NCI-H524 (cell line): ENCODE measurements at regions not wholly inside any gene's neighbourhood (a gene's known extent, or its start where the extent isn't known, plus 50 kb on each side); places are given as distances from the start of the nearest gene placed in this dataset.
A peak's percentile ranks its signal among the peaks of the same experiment; 100 is the strongest.
"Not testable (repeated sequence)": the region's sequence is repeated elsewhere in the genome, so short reads cannot be mapped to it uniquely, and the experiment has no call there.

ENCODE experiments used
- DNase-seq, 2 experiments: peaks; one replicate each; lab custom pipeline; 2025; lab: John Stamatoyannopoulos, UW

GRCh38 chr5:6076341-6077239 is 301.8 kb downstream of the MED10 start:
- DNase-seq, result no peak

- DNase-seq, result not testable (repeated sequence)
Measured at GRCh38 chr5:6072488-6072887, 305.9 kb downstream of the MED10 start.

GRCh38 chr5:6069496-6070185 is 308.7 kb downstream of the MED10 start:
- no peak for DNase-seq

GRCh38 chr5:6066016-6066415 is 312.3 kb downstream of the MED10 start:
- DNase-seq, result no peak

GRCh38 chr5:6059137-6059800 is 319.1 kb downstream of the MED10 start:
- peak; percentile 35 to 78 for DNase-seq

- DNase-seq, result no peak
Measured at GRCh38 chr5:6058055-6058715, 320.2 kb downstream of the MED10 start.

- DNase-seq, result no peak
Measured at GRCh38 chr5:6056280-6056679, 322.1 kb downstream of the MED10 start.

GRCh38 chr5:6049662-6050061 is 328.7 kb downstream of the MED10 start:
- DNase-seq, result no peak

- DNase-seq, result peak in 1 of 2 experiments; percentile 9
Measured at GRCh38 chr5:6048746-6049145, 329.6 kb downstream of the MED10 start.

- DNase-seq, result peak; percentile 43 to 69
Measured at GRCh38 chr5:6046296-6046967, 331.9 kb downstream of the MED10 start.

GRCh38 chr5:6043491-6044310 is 334.6 kb downstream of the MED10 start:
- peak in 1 of 2 experiments; percentile 20 for DNase-seq

GRCh38 chr5:6041977-6042550 is 336.3 kb downstream of the MED10 start:
- DNase-seq, result no peak

- no peak for DNase-seq
Measured at GRCh38 chr5:6039111-6039510, 339.2 kb downstream of the MED10 start.

- DNase-seq, result no peak
Measured at GRCh38 chr5:6036006-6036405, 342.3 kb downstream of the MED10 start.

- DNase-seq, result no peak
Measured at GRCh38 chr5:6029811-6030271, 348.5 kb downstream of the MED10 start.

GRCh38 chr5:6026766-6027406 is 351.5 kb downstream of the MED10 start:
- no peak for DNase-seq

- no peak for DNase-seq
Measured at GRCh38 chr5:6019612-6020011, 358.7 kb downstream of the MED10 start.

- no peak for DNase-seq
Measured at GRCh38 chr5:6013506-6013905, 364.8 kb downstream of the MED10 start.

GRCh38 chr5:6011199-6011598 is 367.1 kb downstream of the MED10 start:
- DNase-seq, result no peak
